Right renal pelvis (tissue), 4 donors: ENCODE measurements at regions not wholly inside any gene's neighbourhood (a gene's known extent, or its start where the extent isn't known, plus 50 kb on each side); places are given as distances from the start of the nearest gene placed in this dataset.
A peak's percentile ranks its signal among the peaks of the same experiment; 100 is the strongest.

Experiments
- DNase-seq, 4 donors: peaks; one replicate each; pipeline ENCODE4 v3.0.0-alpha.2; 2013; ENCODE audit warnings: low read depth in 4 of 4, low spot score in 3 of 4, missing footprints in 1 of 4

DNA sequence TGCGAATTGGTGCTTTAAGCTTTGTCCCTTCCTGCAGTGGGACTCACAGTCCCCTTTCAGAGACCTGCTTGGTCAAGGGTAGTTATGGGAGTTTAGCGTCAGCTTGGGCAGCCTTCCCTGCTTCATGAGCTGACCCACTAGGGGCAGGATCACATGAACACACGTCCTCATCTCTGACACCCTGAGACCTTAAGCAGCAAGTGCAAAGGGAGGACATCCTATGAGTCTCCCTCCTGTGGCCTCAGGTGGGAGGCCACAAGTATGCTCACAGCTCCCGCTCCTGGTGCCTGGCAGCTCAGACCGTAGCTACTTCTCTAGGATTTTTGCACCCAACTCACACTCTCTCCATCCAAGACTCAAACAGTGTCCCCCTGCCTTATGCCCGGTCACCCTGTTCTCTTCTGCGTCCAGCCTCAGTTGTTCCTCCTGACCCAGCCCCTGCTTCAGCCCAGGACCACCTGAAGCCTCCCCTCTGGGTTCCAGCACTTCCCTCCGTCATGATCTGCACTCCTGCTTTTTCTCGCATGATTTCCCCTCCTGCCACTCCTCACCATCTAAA lies 136.6 kb upstream of the FAM20C start:
- DNase-seq, result no peak

- DNase-seq, result no peak
These were observed 136.0 kb upstream of the FAM20C start for GRCh38 chr7:56291-56913.

GRCh38 chr7:57071-57470 lies 135.3 kb upstream of the FAM20C start:
- no peak for DNase-seq

DNA sequence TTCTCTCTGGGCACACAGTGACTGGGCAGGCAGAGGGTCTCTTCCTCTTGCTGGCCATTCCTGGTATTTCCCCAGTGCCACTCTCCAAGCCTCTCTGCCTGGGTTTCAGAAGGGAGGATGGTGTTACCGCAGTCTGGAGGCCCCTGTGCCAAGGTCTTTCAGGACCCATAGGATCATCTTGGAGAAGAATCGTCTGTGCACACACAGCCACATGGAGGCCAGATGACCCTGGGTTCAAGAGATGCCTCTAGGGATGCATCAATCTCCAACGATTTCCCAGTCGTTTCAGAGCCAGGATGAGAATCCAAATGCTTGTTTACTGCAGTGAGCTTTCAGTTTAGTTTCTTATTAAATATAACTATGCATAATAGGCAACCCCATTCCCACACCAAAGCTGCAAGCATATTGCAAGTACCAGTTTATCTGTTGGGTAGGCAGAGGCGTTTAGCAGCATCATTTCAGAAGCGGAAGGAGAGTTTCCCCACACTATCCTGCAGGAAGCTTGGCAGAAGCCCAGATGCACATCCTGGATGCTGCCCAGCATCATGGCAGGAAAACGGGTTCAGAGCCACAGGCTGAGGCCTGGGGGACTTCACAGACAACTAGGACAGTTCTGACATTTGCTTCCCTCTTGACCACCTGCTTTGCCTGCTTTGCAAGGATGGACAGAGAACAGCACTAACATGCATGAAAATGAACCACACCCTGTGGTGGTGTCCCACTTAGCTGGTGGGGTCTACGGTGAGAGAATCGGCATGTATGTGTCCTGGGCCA lies 134.7 kb upstream of the FAM20C start:
- no peak for DNase-seq

DNA sequence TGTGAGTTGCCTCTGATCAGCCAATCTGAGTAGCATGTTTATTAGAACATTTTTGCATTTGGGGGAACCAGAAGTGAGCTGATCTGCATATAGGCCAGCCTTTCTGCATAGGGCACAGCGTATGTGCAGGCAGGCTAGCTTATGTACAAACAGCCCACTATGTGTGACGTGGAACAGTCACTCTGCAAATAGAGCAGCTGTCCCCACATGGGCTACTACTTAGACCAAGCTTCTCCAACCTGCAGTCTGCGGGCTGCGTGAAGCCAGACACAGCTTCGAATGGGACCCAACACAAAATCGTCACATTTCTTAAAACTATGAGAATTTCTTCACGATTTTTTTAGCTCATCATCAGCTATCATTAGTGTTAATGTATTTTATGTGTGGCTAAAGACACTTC lies 134.1 kb upstream of the FAM20C start:
- DNase-seq, result no peak

GRCh38 chr7:59079-60016 lies 133.0 kb upstream of the FAM20C start:
- DNase-seq, result no peak

- no peak for DNase-seq
These were observed 132.2 kb upstream of the FAM20C start for GRCh38 chr7:60017-60675.

DNA sequence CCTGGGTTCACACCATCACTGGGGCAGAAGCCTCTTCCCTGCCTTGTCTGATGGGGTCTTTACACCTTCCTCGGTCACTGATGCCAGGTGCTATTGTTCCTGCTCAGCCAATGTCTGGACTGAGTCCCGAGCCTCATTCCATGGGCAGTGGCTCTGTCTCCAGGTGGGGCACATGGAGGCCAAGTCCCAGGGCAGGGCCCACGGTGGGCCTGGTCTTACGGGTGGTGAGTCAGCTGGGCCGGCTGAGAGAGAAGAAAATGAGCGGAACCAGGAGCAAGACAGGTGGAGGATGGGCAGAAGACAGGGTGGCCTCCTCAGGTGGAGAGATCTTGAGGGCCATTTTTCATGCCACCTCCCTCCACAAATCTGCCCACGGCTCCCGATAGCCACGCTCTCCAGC lies 131.7 kb upstream of the FAM20C start:
- DNase-seq, result no peak

- DNase-seq, result no peak
These were observed 131.3 kb upstream of the FAM20C start for GRCh38 chr7:61111-61510.

- DNase-seq, result no peak
These were observed 130.6 kb upstream of the FAM20C start for GRCh38 chr7:61576-62360.

- no peak for DNase-seq
These were observed 129.8 kb upstream of the FAM20C start for GRCh38 chr7:62361-63116.

- no peak for DNase-seq
These were observed 129.3 kb upstream of the FAM20C start for GRCh38 chr7:63117-63480.

DNA sequence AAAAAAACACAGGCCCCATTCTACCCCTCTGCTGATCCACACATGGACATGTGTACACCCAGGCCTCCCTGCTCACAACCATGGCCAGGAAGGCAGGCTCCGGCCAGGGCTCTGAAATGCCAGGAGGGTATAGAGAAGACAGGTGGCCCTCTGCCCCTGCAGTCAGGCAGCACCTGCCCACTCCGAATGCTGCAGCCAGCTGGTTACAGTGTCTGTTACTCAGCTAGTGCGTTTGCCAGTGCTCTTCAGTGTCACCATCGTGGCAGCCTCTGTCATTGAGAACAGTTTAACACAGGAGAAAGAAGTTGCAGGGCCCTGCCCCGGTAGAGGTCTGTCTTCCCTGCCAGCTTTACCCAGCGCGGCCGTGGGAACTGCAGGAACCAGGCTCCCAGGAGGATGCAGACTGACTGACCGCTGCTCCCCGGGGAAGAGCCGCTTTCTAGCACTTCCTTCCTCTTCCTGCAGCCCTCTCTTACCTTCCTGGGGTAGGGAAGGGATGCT lies 128.8 kb upstream of the FAM20C start:
- DNase-seq, result no peak

DNA sequence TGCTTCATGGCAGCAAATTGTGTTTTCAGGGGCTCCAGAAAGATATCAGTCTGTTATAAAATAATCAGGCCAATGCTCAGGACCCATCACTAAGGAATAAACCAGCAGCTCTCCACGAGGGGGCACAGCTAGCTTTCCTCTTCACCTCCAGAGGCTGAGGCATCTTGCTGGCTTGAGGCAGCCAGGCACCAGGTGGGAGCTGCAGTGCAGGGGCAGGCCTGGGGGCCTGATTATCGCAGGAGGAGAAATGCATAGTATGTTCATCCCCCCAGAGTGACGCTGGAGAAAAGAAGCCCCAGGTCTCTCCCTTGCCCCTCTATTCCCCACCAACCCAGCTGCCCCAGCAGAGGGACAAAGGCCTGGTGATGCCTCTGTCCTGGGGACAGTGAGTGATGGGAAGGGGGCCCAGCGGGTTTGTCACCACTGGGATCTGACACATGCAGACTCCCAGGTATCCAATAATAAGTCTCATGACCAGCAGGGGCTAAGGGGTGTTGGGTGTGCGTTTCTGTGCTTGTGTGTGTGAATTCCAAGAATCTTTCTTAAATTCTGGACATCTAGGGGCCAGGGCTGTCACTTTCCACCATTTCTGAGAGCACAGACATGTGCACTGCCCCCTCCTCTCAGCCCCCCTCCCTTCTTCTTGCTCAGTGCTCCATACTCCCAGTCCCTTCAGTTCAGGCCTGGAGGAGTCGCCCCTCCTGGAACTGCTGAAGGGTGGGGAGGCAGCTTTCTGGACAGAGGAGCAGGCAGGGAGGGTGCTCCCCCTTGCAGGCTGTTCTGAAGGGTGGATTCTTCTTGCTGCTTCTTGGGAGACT lies 128.1 kb upstream of the FAM20C start:
- DNase-seq, result peak; percentile 34 to 52 (median 46)

GRCh38 chr7:64916-65341 lies 127.4 kb upstream of the FAM20C start:
- DNase-seq, result no peak

GRCh38 chr7:65554-65953 lies 126.8 kb upstream of the FAM20C start:
- no peak for DNase-seq

- no peak for DNase-seq
These were observed 126.1 kb upstream of the FAM20C start for GRCh38 chr7:66296-66695.

GRCh38 chr7:66741-67140 lies 125.6 kb upstream of the FAM20C start:
- DNase-seq, result no peak
